MCF 10A (cell line): ENCODE measurements at regions not wholly inside any gene's neighbourhood (a gene's known extent, or its start where the extent isn't known, plus 50 kb on each side); places are given as distances from the start of the nearest gene placed in this dataset.
"Not testable (repeated sequence)": the region's sequence is repeated elsewhere in the genome, so short reads cannot be mapped to it uniquely, and the experiment has no call there.

Experiments
- BruUV-seq: library from RNA; stranded (reverse); fragments of 400-500 nt; replicated peaks from 2 replicates; lab custom pipeline; 2021; lab: Mats Ljungman, UMichigan
- CTCF ChIA-PET: fragments of 300-600 bp; sonication (Branson Sonifier 250); formaldehyde crosslinking; extraction: SDS; loops from one replicate; lab custom pipeline; 2021; ENCODE audit warnings: antibody characterized with exemption, inconsistent platforms; lab: Yijun Ruan, JAX
- POLR2A ChIA-PET: fragments of 300-600, 350-650 bp; sonication (Branson Sonifier 250); formaldehyde crosslinking; extraction: SDS; loops from one replicate; lab custom pipeline; 2020; ENCODE audit warnings: antibody characterized with exemption, inconsistent platforms; lab: Yijun Ruan, JAX
- DNase-seq: peaks from one replicate; pipeline ENCODE4 v3.0.0-alpha.2; 2018; ENCODE audit not compliant: unreplicated experiment
- H3K27ac Mint-ChIP-seq: one replicate; pipeline ENCODE4 v1.8.0; 2022; ENCODE audit warnings: mild to moderate bottlenecking, low read depth, mixed read lengths; ENCODE audit not compliant: unreplicated experiment
- H3K27me3 Mint-ChIP-seq: one replicate; pipeline ENCODE4 v1.8.0; 2022; ENCODE audit warnings: mixed read lengths; ENCODE audit not compliant: insufficient read depth, unreplicated experiment
- H3K36me3 Mint-ChIP-seq: one replicate; pipeline ENCODE4 v1.8.0; 2022; ENCODE audit warnings: mild to moderate bottlenecking, moderate library complexity, mixed read lengths; ENCODE audit not compliant: insufficient read depth, unreplicated experiment
- H3K4me1 Mint-ChIP-seq: one replicate; pipeline ENCODE4 v1.8.0; 2022; ENCODE audit warnings: mixed read lengths; ENCODE audit not compliant: insufficient read depth, unreplicated experiment
- H3K4me3 Mint-ChIP-seq: one replicate; pipeline ENCODE4 v1.8.0; 2022; ENCODE audit warnings: mild to moderate bottlenecking, moderate library complexity, mixed read lengths; ENCODE audit not compliant: unreplicated experiment
- H3K9me3 Mint-ChIP-seq: one replicate; pipeline ENCODE4 v1.8.0; 2022; ENCODE audit warnings: mixed read lengths; ENCODE audit not compliant: unreplicated experiment
- intact Hi-C: fragments of 100-400 bp; cut with micrococcal nuclease; formaldehyde crosslinking; loops from 2 replicates; pipeline ENCODE4 v1.14.1; 2022
- TF ChIP-seq, protein P1 (sequence below): fragments of 200-600 bp; IDR thresholded peaks from one replicate; pipeline ENCODE4 v1.8.0; 2022; ENCODE audit warnings: antibody characterized with exemption, mild to moderate bottlenecking; ENCODE audit not compliant: unreplicated experiment

DNA sequence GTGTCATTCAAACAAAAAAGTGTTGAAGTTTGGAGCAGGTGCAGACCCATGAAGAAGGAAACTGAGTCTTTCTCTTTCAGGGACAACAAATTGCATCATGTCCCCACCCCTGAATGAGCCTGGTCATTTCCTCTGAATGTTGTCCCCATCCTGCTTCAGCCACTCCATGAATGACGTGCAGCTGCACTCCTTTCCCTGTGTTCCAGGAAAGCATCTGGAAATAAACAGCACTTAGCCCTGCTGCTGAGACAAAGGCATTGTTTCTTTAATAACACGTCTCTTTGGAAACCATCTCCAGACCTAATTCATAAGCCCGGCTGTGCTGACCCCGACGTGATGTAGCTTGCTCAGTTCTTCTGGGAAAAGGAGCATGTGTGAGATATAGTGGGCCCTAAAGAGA is 682.3 kb downstream of the BRINP1 start:
- Mint-ChIP-seq H3K4me3 (no peak overlapping the region), H3K27ac (no peak overlapping the region), H3K36me3 (no peaks in the 10 kb centered on the region), H3K4me1 (no peaks in the 10 kb centered on the region), H3K27me3 (no peaks in the 10 kb centered on the region), H3K9me3 (peaks cover 14% of the 10 kb centered on the region)
- ChIA-PET POLR2A (no interaction called here), CTCF (interaction anchor here (0.7 to 1.0 kb wide), 2 partner anchors 44 to 1692 kb away, joined by 3 read pairs; no protein-coding TSS in a partner anchor)
- BruUV-seq, result no TSS peak
- DNase-seq, result no peak
- intact Hi-C loops, result no loop called here
- TF ChIP-seq, protein P1, sequence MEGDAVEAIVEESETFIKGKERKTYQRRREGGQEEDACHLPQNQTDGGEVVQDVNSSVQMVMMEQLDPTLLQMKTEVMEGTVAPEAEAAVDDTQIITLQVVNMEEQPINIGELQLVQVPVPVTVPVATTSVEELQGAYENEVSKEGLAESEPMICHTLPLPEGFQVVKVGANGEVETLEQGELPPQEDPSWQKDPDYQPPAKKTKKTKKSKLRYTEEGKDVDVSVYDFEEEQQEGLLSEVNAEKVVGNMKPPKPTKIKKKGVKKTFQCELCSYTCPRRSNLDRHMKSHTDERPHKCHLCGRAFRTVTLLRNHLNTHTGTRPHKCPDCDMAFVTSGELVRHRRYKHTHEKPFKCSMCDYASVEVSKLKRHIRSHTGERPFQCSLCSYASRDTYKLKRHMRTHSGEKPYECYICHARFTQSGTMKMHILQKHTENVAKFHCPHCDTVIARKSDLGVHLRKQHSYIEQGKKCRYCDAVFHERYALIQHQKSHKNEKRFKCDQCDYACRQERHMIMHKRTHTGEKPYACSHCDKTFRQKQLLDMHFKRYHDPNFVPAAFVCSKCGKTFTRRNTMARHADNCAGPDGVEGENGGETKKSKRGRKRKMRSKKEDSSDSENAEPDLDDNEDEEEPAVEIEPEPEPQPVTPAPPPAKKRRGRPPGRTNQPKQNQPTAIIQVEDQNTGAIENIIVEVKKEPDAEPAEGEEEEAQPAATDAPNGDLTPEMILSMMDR, result no peak

DNA sequence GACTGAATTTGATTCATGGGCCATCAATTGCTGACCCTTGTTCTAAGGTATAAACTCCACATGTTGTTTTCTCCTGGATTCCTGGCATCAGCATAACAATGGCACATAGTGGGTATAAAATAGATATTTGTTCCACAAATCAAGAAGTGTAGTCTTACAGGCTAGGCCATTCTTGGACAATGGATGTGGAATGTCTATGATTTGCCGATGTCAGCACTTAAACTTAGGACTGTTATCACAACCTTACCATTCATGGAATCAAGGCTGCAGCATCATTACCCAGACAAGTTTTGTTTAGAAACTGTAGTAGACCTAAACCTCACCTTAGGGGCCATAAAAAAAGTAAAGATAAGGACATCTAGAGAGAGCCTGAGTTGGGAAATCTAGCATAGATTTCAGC is 680.0 kb downstream of the BRINP1 start:
- POLR2A ChIA-PET, result no interaction called here
- Mint-ChIP-seq H3K27ac (no peak overlapping the region), H3K27me3 (no peaks in the 10 kb centered on the region), H3K4me3 (no peak overlapping the region), H3K4me1 (no peaks in the 10 kb centered on the region), H3K36me3 (no peaks in the 10 kb centered on the region), H3K9me3 (peaks cover 14% of the 10 kb centered on the region)
- BruUV-seq, result no TSS peak
- TF ChIP-seq, protein P1, result no peak
- DNase-seq, result no peak
- CTCF ChIA-PET, result no interaction called here
- intact Hi-C loops, result no loop called here

DNA sequence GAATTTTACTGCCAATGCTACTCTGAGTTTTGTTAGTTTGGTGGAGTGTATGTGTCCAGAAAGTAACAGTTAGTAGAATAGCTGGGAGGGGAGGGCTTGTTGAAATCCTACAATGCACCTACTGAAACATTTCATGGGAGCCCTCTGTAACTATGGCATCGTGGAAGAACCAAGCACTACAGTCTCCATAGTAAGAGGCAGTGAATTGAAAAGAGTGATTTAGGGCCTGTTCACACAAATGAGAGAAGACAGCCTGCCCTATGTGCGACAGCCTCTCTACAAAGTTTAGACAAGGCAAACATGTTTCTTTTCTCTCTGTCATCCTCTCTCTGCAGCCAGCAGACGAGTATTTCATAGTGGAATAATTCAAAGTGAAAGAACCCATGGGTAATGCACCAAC is 676.6 kb downstream of the BRINP1 start:
- Mint-ChIP-seq H3K4me3 (no peak overlapping the region), H3K27ac (no peak overlapping the region), H3K27me3 (no peaks in the 10 kb centered on the region), H3K36me3 (no peaks in the 10 kb centered on the region), H3K9me3 (no peaks in the 10 kb centered on the region), H3K4me1 (no peaks in the 10 kb centered on the region)
- TF ChIP-seq, protein P1, result no peak
- POLR2A ChIA-PET, result no interaction called here
- DNase-seq, result no peak
- CTCF ChIA-PET, result no interaction called here
- no TSS peak for BruUV-seq
- intact Hi-C loops, result no loop called here

DNA sequence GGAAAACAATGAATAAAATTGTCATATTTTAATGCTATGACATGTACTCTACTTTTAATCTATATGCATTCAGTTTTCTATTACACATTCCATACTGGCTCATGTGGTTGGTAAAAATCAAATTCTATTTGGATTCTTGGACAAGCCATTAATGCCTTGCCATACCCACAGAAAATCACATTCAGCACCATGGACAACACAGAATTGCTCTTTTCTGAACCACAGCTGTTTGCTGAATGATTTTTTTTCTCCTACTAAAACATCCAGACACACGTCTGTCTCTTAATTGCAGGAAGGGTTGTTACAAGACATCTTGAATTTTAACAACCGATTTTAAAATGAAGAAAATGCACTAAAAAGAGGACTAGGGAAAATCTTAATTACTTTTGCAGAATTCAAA is 675.6 kb downstream of the BRINP1 start:
- Mint-ChIP-seq H3K27me3 (no peaks in the 10 kb centered on the region), H3K9me3 (no peaks in the 10 kb centered on the region), H3K4me1 (no peaks in the 10 kb centered on the region), H3K36me3 (no peaks in the 10 kb centered on the region), H3K27ac (no peak overlapping the region), H3K4me3 (no peak overlapping the region)
- TF ChIP-seq, protein P1, result no peak
- no TSS peak for BruUV-seq
- peak; percentile 18 for DNase-seq
- ChIA-PET POLR2A (no interaction called here), CTCF (interaction anchor here (0.9 kb wide), 1 partner anchor 28 kb away, joined by 3 read pairs; no protein-coding TSS in a partner anchor)
- intact Hi-C loops, result no loop called here

DNA sequence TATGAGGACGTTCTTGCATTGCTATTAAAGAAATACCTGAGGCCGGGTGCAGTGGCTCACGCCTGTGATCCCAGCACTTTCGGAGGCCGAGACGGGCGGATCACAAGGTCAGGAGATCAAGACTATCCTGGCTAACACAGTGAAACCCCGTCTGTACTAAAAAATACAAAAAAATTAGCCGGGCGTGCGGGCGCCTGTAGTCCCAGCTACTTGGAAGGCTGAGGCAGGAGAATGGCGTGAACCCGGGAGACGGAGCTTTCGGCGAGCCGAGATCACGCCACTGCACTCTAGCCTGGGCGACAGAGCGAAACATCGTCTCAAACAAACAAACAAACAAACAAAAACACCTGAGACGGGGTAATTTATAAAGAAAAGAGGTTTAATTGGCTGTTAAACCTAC is 674.0 kb downstream of the BRINP1 start:
- H3K4me1 Mint-ChIP-seq, H3K27ac Mint-ChIP-seq, intact Hi-C loops, BruUV-seq, H3K4me3 Mint-ChIP-seq, H3K27me3 Mint-ChIP-seq, H3K36me3 Mint-ChIP-seq, DNase-seq, H3K9me3 Mint-ChIP-seq, POLR2A ChIA-PET: not testable (repeated sequence)
- CTCF ChIA-PET, result interaction anchor here (0.7 kb wide), 1 partner anchor 132 kb away, joined by 3 read pairs; no protein-coding TSS in a partner anchor
